ENCODE measurements at regions not wholly inside any gene's neighbourhood (a gene's known extent, or its start where the extent isn't known, plus 50 kb on each side); places are given as distances from the start of the nearest gene placed in this dataset.

- no peak for DNase-seq
Measured at GRCh38 chr10:58140691-58141347, 126.9 kb downstream of the IPMK start.

GRCh38 chr10:58140054-58140453 lies 127.6 kb downstream of the IPMK start:
- no peak for DNase-seq

DNA sequence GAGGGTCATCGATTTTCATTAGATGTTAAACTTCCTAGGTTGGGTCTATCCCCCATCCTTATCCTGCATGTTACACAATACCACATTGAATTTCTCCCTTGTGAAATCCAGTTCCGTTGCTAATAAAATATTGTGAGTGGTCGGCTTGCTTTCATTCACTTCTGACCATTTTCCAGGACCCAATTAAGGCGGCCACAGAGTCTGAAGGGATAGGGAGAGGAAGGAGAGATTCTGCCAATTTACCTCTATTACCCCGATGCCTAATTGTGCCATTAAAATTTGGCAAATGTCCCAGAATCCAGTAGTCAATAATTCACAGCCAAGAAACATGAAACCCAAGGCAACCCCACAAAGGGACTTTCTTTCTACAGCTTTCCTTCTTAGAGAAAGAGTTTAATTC lies 129.9 kb downstream of the IPMK start:
- DNase-seq = no peak

DNA sequence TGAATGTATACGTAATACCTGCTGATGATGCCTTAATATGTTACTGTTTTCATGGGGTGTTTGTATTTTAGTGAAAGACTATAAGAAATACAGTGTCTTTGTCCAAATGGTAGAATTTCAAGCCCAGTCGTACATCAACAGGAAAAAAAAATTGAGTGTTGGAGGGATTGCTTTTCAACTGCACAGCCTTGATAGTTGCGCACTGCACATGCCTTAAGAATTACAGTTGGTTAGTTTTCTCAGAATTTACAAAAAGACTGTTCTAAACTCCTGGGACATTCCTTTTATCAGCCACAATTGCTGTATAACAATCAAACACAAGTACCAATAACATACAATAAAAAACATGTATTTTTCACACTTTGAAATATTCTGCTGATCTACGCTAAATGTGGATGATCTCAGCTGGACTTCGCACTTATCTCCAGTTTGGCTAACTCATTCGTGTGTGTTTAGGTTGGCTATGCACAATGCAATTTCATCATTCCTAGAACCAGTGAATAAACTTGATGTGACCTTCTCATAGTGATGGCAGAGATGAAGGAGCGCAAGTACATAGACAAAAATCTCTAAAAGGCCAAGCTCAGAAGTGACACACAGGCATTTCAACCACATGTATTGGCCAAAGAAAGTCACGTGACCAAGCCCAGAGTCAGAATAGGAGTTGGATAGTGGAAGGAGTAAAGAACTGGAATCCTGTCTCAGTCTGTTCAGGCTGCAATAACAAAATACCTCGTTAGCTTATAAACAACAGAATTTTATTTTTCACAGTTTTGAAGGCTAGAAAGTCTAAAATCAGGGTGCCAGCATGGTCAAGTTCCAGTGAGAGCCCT lies 152.3 kb downstream of the IPMK start:
- DNase-seq = no peak

DNA sequence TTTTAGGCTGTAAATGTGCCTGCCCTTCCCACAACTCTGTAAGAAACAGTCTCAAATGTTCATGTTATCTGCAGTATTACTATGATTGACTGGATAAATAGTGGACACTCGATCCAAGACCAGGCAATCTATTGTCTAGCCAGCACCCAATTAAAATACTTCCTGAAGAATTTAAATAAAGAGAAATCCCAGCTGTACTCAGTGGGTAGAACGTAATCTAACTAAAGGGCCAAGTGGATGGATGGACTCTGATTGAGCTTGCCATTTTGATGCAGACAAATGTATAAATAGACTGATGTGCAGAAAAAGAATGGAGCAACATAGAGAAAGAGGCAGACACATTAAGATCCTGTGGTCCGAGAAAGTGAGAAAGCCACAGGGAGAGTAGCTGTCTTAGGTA lies 158.0 kb downstream of the IPMK start:
- no peak for DNase-seq

DNA sequence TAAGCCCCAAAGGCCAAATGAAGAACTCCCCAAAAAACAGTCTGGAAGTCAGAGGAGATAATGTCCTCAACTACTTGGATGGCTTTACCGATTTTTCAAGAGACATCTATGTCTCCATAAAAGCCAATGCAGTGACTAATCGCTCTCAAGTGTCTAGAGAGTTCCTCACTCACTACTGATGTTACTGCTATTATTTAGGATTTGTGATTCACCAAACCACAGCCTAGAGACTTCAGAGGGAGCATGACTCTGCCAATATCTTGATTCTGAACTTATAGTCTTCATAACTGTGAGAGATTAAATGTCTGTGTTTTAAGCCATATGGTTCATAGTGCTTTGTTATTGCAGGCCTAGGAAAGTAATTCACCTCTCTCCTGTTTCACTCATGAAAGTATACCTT lies 160.2 kb downstream of the IPMK start:
- DNase-seq = no peak

GRCh38 chr10:58106211-58107035 lies 161.3 kb downstream of the IPMK start:
- DNase-seq = no peak

- no peak for DNase-seq
Measured at GRCh38 chr10:58104351-58104751, 163.3 kb downstream of the IPMK start.

DNA sequence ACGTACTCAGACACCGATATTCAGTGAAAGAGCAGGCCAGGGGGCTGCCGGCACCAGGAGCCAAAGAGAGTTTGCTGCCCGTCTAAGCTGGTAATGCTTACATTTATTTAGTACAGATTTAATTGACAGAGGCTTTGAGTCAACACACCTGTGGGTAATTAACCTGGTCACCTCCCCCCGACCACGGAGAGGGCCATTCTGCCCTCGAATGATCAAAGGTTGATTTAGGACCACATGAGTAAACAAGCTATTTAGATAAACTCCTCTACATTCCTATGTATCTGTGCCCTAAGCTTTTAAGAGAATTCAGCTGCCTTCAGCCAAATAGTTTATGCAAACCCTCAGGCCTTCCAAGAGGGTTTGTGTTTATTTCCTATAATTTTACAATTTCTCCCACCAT lies 164.8 kb downstream of the IPMK start:
- DNase-seq = no peak

DNA sequence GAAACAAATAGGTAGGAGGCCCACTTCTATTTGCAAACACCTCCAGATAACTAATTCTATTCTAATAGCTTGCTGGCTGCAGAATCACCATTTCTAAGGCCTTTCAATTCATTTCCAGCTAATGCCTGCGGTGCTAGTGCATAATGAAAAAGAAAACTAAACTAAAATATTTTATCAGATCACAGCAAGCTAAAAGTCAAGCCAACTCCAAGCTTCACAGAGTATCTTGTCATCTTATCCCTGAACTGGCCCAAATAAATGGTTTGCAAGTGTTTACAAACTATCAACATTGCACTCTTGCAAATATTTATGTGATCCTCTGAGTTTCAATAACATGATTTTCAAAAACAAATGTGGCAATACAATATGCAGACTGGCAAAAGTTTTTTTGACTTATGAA lies 166.0 kb downstream of the IPMK start:
- no peak for DNase-seq

GRCh38 chr10:58094985-58095718 lies 172.5 kb downstream of the IPMK start:
- DNase-seq = no peak

DNA sequence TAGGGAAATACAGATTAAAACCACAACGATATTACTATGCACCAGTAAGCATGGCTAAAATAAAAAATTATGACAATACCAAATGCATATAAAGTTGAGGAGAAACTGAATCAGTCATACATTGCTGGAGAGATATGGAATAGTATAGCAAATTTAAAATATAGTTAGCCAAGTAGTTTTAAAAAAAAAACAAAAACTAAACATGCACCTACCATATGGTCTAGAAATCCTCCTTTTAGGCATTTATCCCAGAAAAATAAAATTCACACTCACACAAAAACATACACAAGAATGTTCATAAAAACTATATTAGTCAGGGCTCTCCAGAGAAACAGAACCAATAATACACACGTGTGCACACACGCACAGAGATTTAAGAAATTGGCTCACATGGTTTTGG lies 175.8 kb downstream of the IPMK start:
- DNase-seq = no peak

DNA sequence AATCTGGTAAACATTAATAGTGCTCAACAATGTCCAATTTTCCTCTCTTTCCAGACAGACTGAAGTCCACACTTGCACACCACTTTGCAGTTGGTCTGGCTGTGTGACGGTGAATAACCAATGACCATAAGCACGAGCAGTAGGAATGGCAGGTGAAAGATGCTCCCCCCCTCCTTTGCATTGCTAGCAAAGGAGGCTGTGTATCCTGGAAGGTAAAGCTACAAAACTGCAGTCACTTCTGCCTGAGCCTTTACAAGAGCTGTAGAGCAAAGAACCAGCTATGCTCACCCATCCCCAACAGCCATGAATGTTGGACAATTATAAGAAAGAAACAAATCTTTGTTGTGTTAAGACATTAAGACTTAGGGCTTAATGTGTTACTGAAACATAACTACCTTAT lies 178.0 kb downstream of the IPMK start:
- DNase-seq = no peak

DNA sequence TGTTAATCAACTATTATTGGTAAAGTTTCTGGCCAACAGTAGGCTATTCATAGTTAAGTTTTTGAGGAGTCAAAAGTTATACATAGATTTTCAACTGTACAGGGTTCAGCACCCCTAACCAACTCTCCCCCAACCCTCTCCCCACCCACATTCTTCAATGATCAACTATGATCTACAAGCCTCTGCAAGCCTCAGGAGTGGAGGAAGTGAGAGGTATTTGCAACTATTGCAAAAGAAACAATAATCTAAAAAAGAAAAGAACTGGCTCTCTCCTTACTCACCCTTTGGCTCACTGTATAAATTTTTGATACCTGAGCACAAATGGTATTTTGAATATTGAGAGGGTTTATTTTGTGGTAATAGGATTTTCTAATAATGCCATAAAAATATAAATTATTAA lies 179.8 kb downstream of the IPMK start:
- DNase-seq = no peak

GRCh38 chr10:58086763-58087150 lies 180.9 kb downstream of the IPMK start:
- no peak for DNase-seq

DNA sequence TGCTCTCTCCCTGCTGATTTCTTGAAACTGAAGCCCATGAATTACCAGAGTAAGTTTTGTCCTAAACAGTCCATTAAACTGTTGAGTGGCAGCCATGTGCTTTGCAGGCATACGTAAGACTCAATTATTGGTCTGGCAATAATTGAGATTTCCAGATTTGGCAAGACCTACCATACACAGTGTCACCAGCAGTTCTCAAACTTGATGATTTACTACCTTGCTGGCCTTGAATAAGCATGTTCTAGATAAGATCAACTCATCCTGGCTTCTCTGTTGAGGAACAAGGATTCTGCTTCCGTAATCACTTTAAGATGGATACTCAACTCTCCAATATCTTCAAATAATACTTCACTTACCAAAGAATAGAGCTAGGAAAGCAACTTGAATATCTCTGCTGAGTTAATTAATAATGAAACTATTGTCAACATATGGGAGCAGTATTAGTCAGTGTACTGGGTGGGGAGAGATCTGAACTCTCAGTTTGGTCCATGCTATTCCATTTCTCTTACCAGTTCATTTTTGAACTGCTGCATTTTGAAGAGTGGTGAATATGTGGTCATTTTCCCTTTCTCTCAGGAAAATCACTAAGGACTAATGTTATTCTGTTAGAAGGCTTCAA lies 181.4 kb downstream of the IPMK start:
- no peak for DNase-seq

- no peak for DNase-seq
Measured at GRCh38 chr10:58082248-58082647, 185.4 kb downstream of the IPMK start.

DNA sequence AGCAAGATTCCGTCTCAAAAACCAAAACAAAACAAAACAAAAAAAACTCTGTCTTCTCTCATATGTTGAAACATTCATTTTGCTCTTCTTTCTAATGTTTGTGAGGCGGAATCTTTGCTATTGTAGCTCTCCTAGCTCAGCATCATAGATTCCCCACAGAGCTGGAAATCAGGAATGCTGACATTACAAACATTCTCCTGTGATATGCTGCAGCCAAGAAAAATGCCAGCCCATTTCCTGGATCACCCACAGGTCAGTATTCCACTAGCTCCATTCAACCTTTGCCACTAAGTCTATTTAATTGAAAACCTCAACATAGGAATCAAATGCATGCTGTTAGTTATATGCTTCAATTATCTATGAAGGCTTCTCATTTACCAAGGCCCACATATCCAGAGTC lies 186.3 kb downstream of the IPMK start:
- no peak for DNase-seq

GRCh38 chr10:58079461-58079860 lies 188.2 kb downstream of the IPMK start:
- no peak for DNase-seq

- no peak for DNase-seq
Measured at GRCh38 chr10:58072634-58073033, 195.1 kb downstream of the IPMK start.

GRCh38 chr10:58070956-58071355 lies 196.7 kb downstream of the IPMK start:
- no peak for DNase-seq

GRCh38 chr10:58068809-58069208 lies 198.9 kb downstream of the IPMK start:
- no peak for DNase-seq

DNA sequence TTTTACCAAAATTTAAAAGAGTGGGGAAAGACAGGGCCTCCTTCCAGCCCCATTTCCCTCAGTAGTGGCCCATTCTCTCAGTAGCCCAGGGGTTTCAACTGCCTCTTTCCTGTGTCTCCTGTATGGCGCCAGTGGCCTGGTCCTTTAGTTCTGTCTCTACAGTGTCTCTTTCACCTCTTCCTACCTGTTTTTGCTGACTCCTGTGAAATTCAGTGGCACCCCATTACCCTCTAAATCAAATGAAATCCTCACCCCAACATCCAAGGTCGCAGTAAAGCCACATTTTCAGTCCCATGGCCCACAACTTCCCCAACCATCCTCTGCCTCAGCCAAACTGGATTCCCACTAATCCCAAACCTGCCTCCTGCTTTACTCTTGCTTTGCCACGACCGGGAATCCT lies 200.7 kb downstream of the IPMK start:
- no peak for DNase-seq
